ENCODE measurements at regions not wholly inside any gene's neighbourhood (a gene's known extent, or its start where the extent isn't known, plus 50 kb on each side); places are given as distances from the start of the nearest gene placed in this dataset.

DNA sequence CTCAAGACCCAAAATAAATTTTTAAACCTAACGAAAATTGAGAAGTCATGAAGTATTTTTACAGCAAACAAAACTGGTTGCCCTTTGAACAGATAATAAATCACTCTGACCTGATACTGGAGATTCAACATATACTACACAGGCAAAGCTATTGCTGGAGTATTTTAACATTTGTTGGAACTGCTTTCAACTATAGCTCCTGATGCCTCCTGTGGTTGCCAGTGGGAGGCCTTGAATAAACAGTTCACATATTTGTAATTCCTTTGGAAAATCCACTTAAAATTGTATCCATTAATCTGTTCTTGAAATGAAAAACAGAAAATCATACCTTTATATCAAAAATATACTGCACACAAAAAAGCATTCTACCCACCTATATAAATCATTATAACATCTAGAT lies 605.1 kb downstream of the KCTD8 start (continued):
- no peak for TF ChIP-seq DPF2 (IDR thresholded peaks at IDR 0.05)
- TF ChIP-seq CHD2 (IDR thresholded peaks at IDR 0.05; ENCODE audit: low read depth, low read length) = no peak
- TF ChIP-seq NR4A1 (CRISPR knock-in tag; IDR thresholded peaks at IDR 0.05) = no peak
- no peak for TF ChIP-seq NR4A1 (tag; IDR thresholded peaks at IDR 0.05)
- TF ChIP-seq NFIX (CRISPR knock-in tag; IDR thresholded peaks at IDR 0.05; ENCODE audit: low read depth) = no peak

DNA sequence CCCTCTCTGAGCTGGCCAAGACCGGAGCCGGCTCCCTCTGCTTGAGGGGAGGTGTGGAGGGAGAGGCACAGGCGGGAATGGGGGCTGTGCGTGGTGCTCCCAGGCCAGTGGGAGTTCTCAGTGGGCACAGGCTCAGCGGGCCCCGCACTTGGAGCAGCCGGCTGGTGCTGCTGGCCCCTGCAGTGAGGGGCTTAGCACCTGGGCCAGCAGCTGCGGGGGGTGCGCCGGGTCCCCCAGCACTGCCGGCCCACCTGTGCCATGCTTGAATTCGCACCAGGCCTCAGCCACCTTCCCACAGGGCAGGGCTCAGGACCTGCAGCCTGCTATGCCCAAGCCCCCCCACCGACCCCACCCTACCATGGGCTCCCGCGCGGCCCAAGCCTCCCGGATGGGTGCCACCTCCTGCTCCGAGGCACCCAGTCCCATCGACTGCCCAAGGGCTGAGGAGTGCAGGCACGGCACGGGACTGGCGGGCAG lies 602.5 kb downstream of the KCTD8 start:
- intact Hi-C loops (cut with micrococcal nuclease) = no loop called here
- ATAC-seq = no peak
- WGBS (ENCODE audit: insufficient coverage, low coverage, missing lambda C conversion rate) = under 1% methylated on average over 15 of the region's 22 CpGs
- TF ChIP-seq ZNF785 (CRISPR knock-in tag; IDR thresholded peaks at IDR 0.05) (no peak), SRF (CRISPR knock-in tag; IDR thresholded peaks at IDR 0.05) (no peak), CEBPG (CRISPR knock-in tag; IDR thresholded peaks at IDR 0.05) (no peak), CEBPG (tag; conservative IDR thresholded peaks at IDR 0.05 in 1 of 2, IDR thresholded peaks at IDR 0.05 in 1 of 2) (no peak), HDAC3 (IDR thresholded peaks at IDR 0.05; ENCODE audit: borderline replicate concordance, partially characterized antibody) (no peak), MAFF (IDR thresholded peaks at IDR 0.05; ENCODE audit: low read length) (no peak), ESRRB (CRISPR knock-in tag; IDR thresholded peaks at IDR 0.05; ENCODE audit: borderline replicate concordance) (no peak), EGR1 (conservative IDR thresholded peaks at IDR 0.05) (no peak), ZBTB17 (CRISPR knock-in tag; IDR thresholded peaks at IDR 0.05) (no peak), HNRNPH1 (optimal IDR thresholded peaks at IDR 0.05; ENCODE audit: low read depth, low read length) (no peak), ZNF584 (CRISPR knock-in tag; IDR thresholded peaks at IDR 0.05; ENCODE audit: low read depth) (no peak), ELF1 (tag; IDR thresholded peaks at IDR 0.05) (no peak), TAL1 (IDR thresholded peaks at IDR 0.05) (no peak), MYC (IDR thresholded peaks at IDR 0.05; ENCODE audit: low read depth, low read length) (no peak), MYC (CRISPR knock-in tag; IDR thresholded peaks at IDR 0.05; ENCODE audit: borderline replicate concordance, low read depth) (no peak), MCM2 (IDR thresholded peaks at IDR 0.05; ENCODE audit: low read depth) (no peak)
- TF ChIP-seq, protein P1, sequence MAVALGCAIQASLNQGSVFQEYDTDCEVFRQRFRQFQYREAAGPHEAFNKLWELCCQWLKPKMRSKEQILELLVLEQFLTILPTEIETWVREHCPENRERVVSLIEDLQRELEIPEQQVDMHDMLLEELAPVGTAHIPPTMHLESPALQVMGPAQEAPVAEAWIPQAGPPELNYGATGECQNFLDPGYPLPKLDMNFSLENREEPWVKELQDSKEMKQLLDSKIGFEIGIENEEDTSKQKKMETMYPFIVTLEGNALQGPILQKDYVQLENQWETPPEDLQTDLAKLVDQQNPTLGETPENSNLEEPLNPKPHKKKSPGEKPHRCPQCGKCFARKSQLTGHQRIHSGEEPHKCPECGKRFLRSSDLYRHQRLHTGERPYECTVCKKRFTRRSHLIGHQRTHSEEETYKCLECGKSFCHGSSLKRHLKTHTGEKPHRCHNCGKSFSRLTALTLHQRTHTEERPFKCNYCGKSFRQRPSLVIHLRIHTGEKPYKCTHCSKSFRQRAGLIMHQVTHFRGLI (CRISPR knock-in tag; IDR thresholded peaks at IDR 0.05) = no peak
- TF ChIP-seq, protein P2, sequence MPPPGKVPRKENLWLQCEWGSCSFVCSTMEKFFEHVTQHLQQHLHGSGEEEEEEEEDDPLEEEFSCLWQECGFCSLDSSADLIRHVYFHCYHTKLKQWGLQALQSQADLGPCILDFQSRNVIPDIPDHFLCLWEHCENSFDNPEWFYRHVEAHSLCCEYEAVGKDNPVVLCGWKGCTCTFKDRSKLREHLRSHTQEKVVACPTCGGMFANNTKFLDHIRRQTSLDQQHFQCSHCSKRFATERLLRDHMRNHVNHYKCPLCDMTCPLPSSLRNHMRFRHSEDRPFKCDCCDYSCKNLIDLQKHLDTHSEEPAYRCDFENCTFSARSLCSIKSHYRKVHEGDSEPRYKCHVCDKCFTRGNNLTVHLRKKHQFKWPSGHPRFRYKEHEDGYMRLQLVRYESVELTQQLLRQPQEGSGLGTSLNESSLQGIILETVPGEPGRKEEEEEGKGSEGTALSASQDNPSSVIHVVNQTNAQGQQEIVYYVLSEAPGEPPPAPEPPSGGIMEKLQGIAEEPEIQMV (tag; conservative IDR thresholded peaks at IDR 0.05; ENCODE audit: low read depth) = no peak

More for the DNA sequence above, 602.5 kb downstream of the KCTD8 start:
- no peaks in the 10 kb centered on the region for H3K9me1 ChIP-seq (ENCODE audit: control insufficient read depth, insufficient read depth, low read length)
- H4K20me1 ChIP-seq (replicated peaks; ENCODE audit: control insufficient read depth, insufficient read depth, low read length) = no peaks in the 10 kb centered on the region
- FAIRE-seq (no peak), DNase-seq (ENCODE audit: extremely low read depth in 1 of 4, low spot score in 3 of 4) (no peak)
- H3K4me3 ChIP-seq = no peak overlapping the region
- in situ Hi-C loops (cut with MboI) = no loop called here
- H3K4me2 ChIP-seq (ENCODE audit: insufficient read depth, low read length) = no peak overlapping the region
- H3K27ac ChIP-seq (ENCODE audit: extremely low read depth, low read depth, low read length) = no peak overlapping the region
- H3K27me3 ChIP-seq (ENCODE audit: control insufficient read depth in 2 of 2, insufficient read depth in 2 of 2, low read length in 2 of 2) = no peaks in the 10 kb centered on the region
- no peak overlapping the region for H2AFZ ChIP-seq (ENCODE audit: low read depth, low read length)
- no peaks in the 10 kb centered on the region for H3K9me3 ChIP-seq (replicated peaks; ENCODE audit: control insufficient read depth, insufficient read depth, low read depth, low read length)
- CTCF ChIA-PET (ENCODE audit: low intra/inter-chr PET ratio) = no interaction called here
- H3K36me3 ChIP-seq (ENCODE audit: control insufficient read depth, insufficient read depth, low read length) = no peaks in the 10 kb centered on the region
- no TSS peak for BruUV-seq (replicated peaks)
- no peaks in the 10 kb centered on the region for H3K79me2 ChIP-seq (ENCODE audit: control insufficient read depth, insufficient read depth, low read length)
- POLR2A ChIA-PET = no interaction called here
- no peak overlapping the region for H3K9ac ChIP-seq (ENCODE audit: insufficient read depth in 1 of 2, low read depth in 2 of 2, low read length in 2 of 2)
- no peaks in the 10 kb centered on the region for H3K4me1 ChIP-seq (replicated peaks in 1 of 2; ENCODE audit: control insufficient read depth in 2 of 2, insufficient read depth in 2 of 2, low read length in 2 of 2)
